ENCODE measurements at regions not wholly inside any gene's neighbourhood (a gene's known extent, or its start where the extent isn't known, plus 50 kb on each side); places are given as distances from the start of the nearest gene placed in this dataset.

DNA sequence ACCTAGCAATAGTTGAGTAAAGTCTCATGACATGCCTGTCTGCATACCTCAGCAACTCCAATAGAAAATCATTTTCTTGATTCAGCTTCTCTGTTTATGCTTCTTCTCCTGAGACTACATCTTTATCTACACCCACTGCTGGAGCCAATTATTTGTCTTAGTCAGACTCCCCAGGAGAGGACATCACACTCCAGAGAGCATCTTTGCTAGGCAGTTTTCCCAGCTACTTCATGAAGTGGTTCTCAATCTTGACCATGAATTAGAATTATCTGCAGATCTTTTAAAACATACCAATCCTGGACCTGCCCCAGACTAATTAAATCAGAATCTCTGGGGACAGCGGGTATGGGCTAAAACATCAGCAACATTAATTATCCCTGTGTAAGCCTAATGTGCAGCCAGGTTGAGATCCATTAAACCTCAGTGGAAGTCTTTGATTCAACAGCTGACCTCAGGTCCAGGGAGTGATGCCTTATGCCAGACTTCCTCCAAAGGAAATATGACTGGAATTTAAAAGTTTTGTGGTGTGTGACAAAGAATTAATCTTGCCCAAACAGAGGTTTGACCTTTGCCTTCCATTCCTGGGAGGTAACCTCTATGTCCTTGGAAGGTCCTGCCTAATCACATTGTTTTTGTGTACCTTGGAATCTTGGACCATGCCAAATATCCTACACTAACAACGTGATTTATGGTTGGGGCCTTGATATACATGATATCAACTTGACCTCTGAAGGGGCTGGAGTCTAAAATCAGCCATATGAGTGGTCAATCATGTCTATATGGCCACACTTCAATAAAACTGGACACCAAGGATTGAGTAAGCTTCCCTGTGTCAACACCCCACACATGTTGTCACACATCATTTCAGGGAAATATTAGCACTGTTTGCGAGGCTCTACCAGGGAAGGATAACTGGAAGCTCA is 99.3 kb upstream of the DNAJC10 start:
- ATAC-seq = peak; percentile 34
- Histone ChIP-seq H3K27me3 (no peaks in the 10 kb centered on the region), H3K36me3 (no peaks in the 10 kb centered on the region), H3K4me1 (peaks cover 0 to 3% (median 0%) of the 10 kb centered on the region in 3 donors), H3K9me3 (no peaks in the 10 kb centered on the region), H3K4me3 (no peak overlapping the region), H3K27ac (no peak overlapping the region)
- TF ChIP-seq EP300 (IDR thresholded peaks at IDR 0.05) = no peak
- 88 to 100% methylated on average over 2 of the region's 3 CpGs for WGBS, 2 donors (ENCODE audit: low coverage in 1 of 2)

DNA sequence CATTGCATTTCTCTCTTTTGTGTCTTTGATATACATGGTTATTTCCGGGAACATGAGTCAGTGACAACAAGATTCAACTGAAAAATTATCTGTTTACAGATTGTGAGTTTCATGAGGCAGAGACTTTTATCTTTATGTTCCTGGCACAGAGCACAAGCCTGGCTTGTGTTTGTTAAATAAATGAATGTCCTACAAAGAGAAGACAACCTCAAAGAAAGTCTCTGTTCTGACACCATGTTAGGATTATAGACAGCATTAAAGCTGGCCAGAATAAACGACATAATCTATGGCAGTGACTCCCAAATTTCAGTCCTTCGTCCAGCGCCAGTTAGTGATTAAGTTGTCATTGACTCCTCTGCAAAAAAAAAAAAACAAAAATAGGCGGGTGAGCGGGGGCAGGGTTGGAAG is 97.4 kb upstream of the DNAJC10 start:
- no peak for TF ChIP-seq EP300 (IDR thresholded peaks at IDR 0.05)
- TF ChIP-seq CTCF (IDR thresholded peaks at IDR 0.05) = no peak
- no peak for TF ChIP-seq POLR2A (IDR thresholded peaks at IDR 0.05)
- no peak for TF ChIP-seq POLR2AphosphoS5 (IDR thresholded peaks at IDR 0.05)
- Histone ChIP-seq H3K4me3 (no peak overlapping the region), H3K9me3 (no peaks in the 10 kb centered on the region), H3K4me1 (peaks cover 0 to 16% (median 2%) of the 10 kb centered on the region in 3 donors), H3K36me3 (no peaks in the 10 kb centered on the region), H3K27me3 (no peaks in the 10 kb centered on the region), H3K27ac (no peak overlapping the region)
- 31 to 44% methylated on average over 6 of the region's 6 CpGs for WGBS, 2 donors (ENCODE audit: low coverage in 1 of 2)
- ATAC-seq = no peak

- no peak overlapping the region for H3K4me3 ChIP-seq
- H3K36me3 ChIP-seq = no peaks in the 10 kb centered on the region
- H3K9me3 ChIP-seq = no peaks in the 10 kb centered on the region
- H3K27me3 ChIP-seq = no peaks in the 10 kb centered on the region
- TF ChIP-seq EP300 (IDR thresholded peaks at IDR 0.05) = no peak
- TF ChIP-seq POLR2A (IDR thresholded peaks at IDR 0.05) = no peak
- no peak for TF ChIP-seq POLR2AphosphoS5 (IDR thresholded peaks at IDR 0.05)
- TF ChIP-seq CTCF (IDR thresholded peaks at IDR 0.05) = no peak
- WGBS, 2 donors (ENCODE audit: low coverage in 1 of 2) = 81 to 88% methylated on average over 2 of the region's 2 CpGs
- peaks cover 0 to 16% (median 2%) of the 10 kb centered on the region in 3 donors for H3K4me1 ChIP-seq
- H3K27ac ChIP-seq = no peak overlapping the region
- no peak for ATAC-seq
These were observed 96.8 kb upstream of the DNAJC10 start for GRCh38 chr2:182619276-182619675.

DNA sequence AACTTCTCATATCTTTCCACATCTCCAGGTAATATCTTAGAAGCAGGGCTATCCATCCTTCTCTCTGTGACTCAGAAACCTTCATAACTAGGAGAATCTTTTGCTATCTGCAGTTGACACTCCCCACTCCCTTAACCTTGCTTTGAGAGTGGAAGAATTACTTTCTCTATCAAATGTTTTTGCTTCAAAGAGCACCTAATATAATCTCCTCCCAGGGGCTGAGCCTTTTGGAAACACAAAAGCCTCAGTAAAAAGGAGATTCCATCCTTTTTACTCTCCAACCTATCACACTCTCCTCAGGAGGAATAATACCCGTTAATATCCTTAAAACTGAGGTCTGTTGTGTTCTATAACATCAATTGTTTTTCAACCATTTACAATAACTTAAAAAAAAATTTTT is 94.9 kb upstream of the DNAJC10 start:
- no peaks in the 10 kb centered on the region for H3K9me3 ChIP-seq
- H3K4me1 ChIP-seq = peaks cover 0 to 16% (median 2%) of the 10 kb centered on the region in 3 donors
- 50 to 88% methylated on average over 1 of the region's 1 CpG for WGBS, 2 donors (ENCODE audit: low coverage in 1 of 2)
- no peaks in the 10 kb centered on the region for H3K27me3 ChIP-seq
- TF ChIP-seq POLR2AphosphoS5 (IDR thresholded peaks at IDR 0.05) (no peak), CTCF (IDR thresholded peaks at IDR 0.05) (no peak), EP300 (IDR thresholded peaks at IDR 0.05) (no peak), POLR2A (IDR thresholded peaks at IDR 0.05) (no peak)
- no peaks in the 10 kb centered on the region for H3K36me3 ChIP-seq
- no peak overlapping the region for H3K27ac ChIP-seq
- no peak overlapping the region for H3K4me3 ChIP-seq
- ATAC-seq = no peak

GRCh38 chr2:182621810-182622209 is 94.2 kb upstream of the DNAJC10 start:
- ATAC-seq = no peak
- peaks cover 0 to 16% (median 2%) of the 10 kb centered on the region in 3 donors for H3K4me1 ChIP-seq
- no peak overlapping the region for H3K4me3 ChIP-seq
- no peaks in the 10 kb centered on the region for H3K27me3 ChIP-seq
- H3K9me3 ChIP-seq = no peaks in the 10 kb centered on the region
- no peak overlapping the region for H3K27ac ChIP-seq
- H3K36me3 ChIP-seq = no peaks in the 10 kb centered on the region
- TF ChIP-seq EP300 (IDR thresholded peaks at IDR 0.05) (no peak), POLR2A (IDR thresholded peaks at IDR 0.05) (no peak), CTCF (IDR thresholded peaks at IDR 0.05) (no peak)

All from gastroesophageal sphincter (tissue), 4 donors.